Panc1 (cell line): ENCODE measurements at regions not wholly inside any gene's neighbourhood (a gene's known extent, or its start where the extent isn't known, plus 50 kb on each side); places are given as distances from the start of the nearest gene placed in this dataset.

Experiments
- ATAC-seq: fragments of 200-7000 bp; cut with Tn5 transposase; 2 replicates; pipeline ENCODE4 v1.9.1; 2020; ENCODE audit warnings: mild to moderate bottlenecking, moderate library complexity
- BruUV-seq: library from RNA; stranded (reverse); fragments of 400-500 nt; replicated peaks from 2 replicates; lab custom pipeline; 2021; lab: Mats Ljungman, UMichigan
- CTCF ChIA-PET: fragments of 300-600 bp; sonication (Branson Sonifier 250); formaldehyde crosslinking; loops from one replicate; lab custom pipeline; 2022; ENCODE audit warnings: antibody characterized with exemption; lab: Charles Lee
- POLR2A ChIA-PET: fragments of 300-600 bp; sonication (Branson Sonifier 250); formaldehyde crosslinking; loops from one replicate; lab custom pipeline; 2022; ENCODE audit warnings: antibody characterized with exemption; lab: Charles Lee
- DNase-seq: peaks from one replicate; pipeline ENCODE4 v3.0.0-alpha.2; 2010; ENCODE audit warnings: low read depth, low spot score
- H3K27ac ChIP-seq: 2 replicates; pipeline ENCODE4 v1.5.1; 2011; ENCODE audit warnings: mild to moderate bottlenecking, low read length, inconsistent platforms
- H3K27me3 ChIP-seq: fragments of 200-500 bp; sonication (Bioruptor generic); 2 replicates; pipeline ENCODE4 v1.6.0; 2014; ENCODE audit warnings: low read length, inconsistent platforms; ENCODE audit not compliant: control insufficient read depth, insufficient read depth
- H3K36me3 ChIP-seq: fragments of 200-500 bp; sonication (Bioruptor generic); 2 replicates; pipeline ENCODE4 v1.5.1; 2014; ENCODE audit warnings: inconsistent platforms, mild to moderate bottlenecking, low read length, moderate library complexity; ENCODE audit not compliant: control insufficient read depth, insufficient read depth
- H3K4me1 ChIP-seq: 2 replicates; pipeline ENCODE4 v1.5.1; 2011; ENCODE audit warnings: inconsistent platforms, mild to moderate bottlenecking, low read length, moderate library complexity; ENCODE audit not compliant: control insufficient read depth, insufficient read depth
- H3K4me3 ChIP-seq, 2 experiments: 2 replicates each; pipeline ENCODE4 v1.5.1; 2011 to 2012; ENCODE audit warnings: low read depth in 2 of 2, low read length in 2 of 2, mild to moderate bottlenecking in 2 of 2, inconsistent platforms in 1 of 2, moderate library complexity in 1 of 2
- H3K9me3 ChIP-seq: fragments of 200-500 bp; sonication (Bioruptor generic); 2 replicates; pipeline ENCODE4 v1.5.1; 2014; ENCODE audit warnings: low read depth, mild to moderate bottlenecking, inconsistent platforms, low read length, moderate library complexity; ENCODE audit not compliant: control insufficient read depth, insufficient read depth
- CTCF ChIP-seq: fragments of 450-650 bp; IDR thresholded peaks from 2 replicates; pipeline ENCODE4 v1.5.1; 2017; ENCODE audit warnings: mild to moderate bottlenecking
- POLR2AphosphoS5 ChIP-seq: IDR thresholded peaks from 2 replicates; pipeline ENCODE4 v1.6.1; 2012; ENCODE audit warnings: mild to moderate bottlenecking, low read depth, low read length, moderate library complexity
- REST ChIP-seq, 2 experiments: IDR thresholded peaks; 2 replicates each; pipeline ENCODE4 v1.6.1; 2011 to 2012; ENCODE audit warnings: low read depth in 2 of 2, control low read depth in 1 of 2, low read length in 1 of 2, mild to moderate bottlenecking in 1 of 2, moderate library complexity in 1 of 2; ENCODE audit not compliant: insufficient read depth in 1 of 2
- SIN3A ChIP-seq: IDR thresholded peaks from 2 replicates; pipeline ENCODE4 v1.6.1; 2012; ENCODE audit warnings: low read depth, mild to moderate bottlenecking, low read length, moderate library complexity, borderline replicate concordance; ENCODE audit not compliant: insufficient read depth
- TCF7L2 ChIP-seq: IDR thresholded peaks from 2 replicates; pipeline ENCODE4 v1.6.1; 2011; ENCODE audit warnings: mild to moderate bottlenecking, low read depth, low read length, inconsistent platforms
- in situ Hi-C: cut with HindIII; loops from 2 replicates; pipeline ENCODE4 v1.10.0; 2016; ENCODE audit warnings: low sequenced_read_pairs, low pct_unique_long_range_greater_than_20kb
- intact Hi-C: fragments of 100-400 bp; cut with micrococcal nuclease; formaldehyde crosslinking; loops from one replicate; pipeline ENCODE4 v1.10.0; 2022; ENCODE audit not compliant: unreplicated experiment

GRCh38 chr5:57412680-57413079, 69.9 kb downstream of the ACTBL2 start:
- no peak for DNase-seq
- H3K27ac ChIP-seq = no peak overlapping the region

GRCh38 chr5:57411982-57412381, 70.6 kb downstream of the ACTBL2 start:
- peak overlapping the region; percentile 50; the same call in 1 of the 2 replicates for H3K27ac ChIP-seq
- no peaks in the 10 kb centered on the region for H3K36me3 ChIP-seq
- BruUV-seq = no TSS peak
- no peaks in the 10 kb centered on the region for H3K27me3 ChIP-seq
- intact Hi-C loops (no loop called here), in situ Hi-C loops (no loop called here)
- no peak for ATAC-seq
- TF ChIP-seq POLR2AphosphoS5 = no peak
- no peak for TF ChIP-seq CTCF
- no peak for TF ChIP-seq TCF7L2
- TF ChIP-seq REST (IDR thresholded peaks at IDR 0.05; ENCODE audit: insufficient read depth in 1 of 2, low read depth in 2 of 2, low read length in 1 of 2) = no peak
- TF ChIP-seq SIN3A = no peak
- CTCF ChIA-PET = no interaction called here
- H3K4me3 ChIP-seq = no peak overlapping the region
- no peak for DNase-seq
- peaks cover 3% of the 10 kb centered on the region for H3K4me1 ChIP-seq
- POLR2A ChIA-PET = no interaction called here
- no peaks in the 10 kb centered on the region for H3K9me3 ChIP-seq

More at GRCh38 chr5:57412680-57413079, 69.9 kb downstream of the ACTBL2 start:
- H3K4me1 ChIP-seq = peaks cover 3% of the 10 kb centered on the region
- no peaks in the 10 kb centered on the region for H3K9me3 ChIP-seq
- no TSS peak for BruUV-seq
- H3K27me3 ChIP-seq = no peaks in the 10 kb centered on the region
- CTCF ChIA-PET = no interaction called here
- POLR2A ChIA-PET = no interaction called here
- H3K4me3 ChIP-seq = no peak overlapping the region
- ATAC-seq = no peak
- in situ Hi-C loops = no loop called here
- intact Hi-C loops = no loop called here
- no peaks in the 10 kb centered on the region for H3K36me3 ChIP-seq
- TF ChIP-seq REST (IDR thresholded peaks at IDR 0.05; ENCODE audit: insufficient read depth in 1 of 2, low read depth in 2 of 2, low read length in 1 of 2) (no peak), CTCF (no peak), TCF7L2 (no peak), SIN3A (no peak), POLR2AphosphoS5 (no peak)
